ENCODE measurements at regions not wholly inside any gene's neighbourhood (a gene's known extent, or its start where the extent isn't known, plus 50 kb on each side); places are given as distances from the start of the nearest gene placed in this dataset.

- H3K4me1 Mint-ChIP-seq (ENCODE audit: low read depth): no peaks in the 10 kb centered on the region
- no peaks in the 10 kb centered on the region for H3K9me3 Mint-ChIP-seq
- peaks cover 6% of the 10 kb centered on the region; the same call in 1 of the 2 replicates for H3K27me3 Mint-ChIP-seq (ENCODE audit: insufficient read depth)
- H3K27ac Mint-ChIP-seq: no peak overlapping the region
- H3K36me3 Mint-ChIP-seq (ENCODE audit: low read depth): no peaks in the 10 kb centered on the region
- DNase-seq: no peak
- no peak overlapping the region for H3K4me3 Mint-ChIP-seq
- TF ChIP-seq CTCF (IDR thresholded peaks at IDR 0.05): no peak
These were observed 202.3 kb downstream of the HERPUD2 start for GRCh38 chr7:35492451-35493175.

- Mint-ChIP-seq H3K27me3 (ENCODE audit: insufficient read depth) (peaks cover 5% of the 10 kb centered on the region; the same call in 1 of the 2 replicates), H3K27ac (no peak overlapping the region)
- TF ChIP-seq CTCF (IDR thresholded peaks at IDR 0.05): no peak
These were observed 203.7 kb downstream of the HERPUD2 start for GRCh38 chr7:35491233-35491632.

DNA sequence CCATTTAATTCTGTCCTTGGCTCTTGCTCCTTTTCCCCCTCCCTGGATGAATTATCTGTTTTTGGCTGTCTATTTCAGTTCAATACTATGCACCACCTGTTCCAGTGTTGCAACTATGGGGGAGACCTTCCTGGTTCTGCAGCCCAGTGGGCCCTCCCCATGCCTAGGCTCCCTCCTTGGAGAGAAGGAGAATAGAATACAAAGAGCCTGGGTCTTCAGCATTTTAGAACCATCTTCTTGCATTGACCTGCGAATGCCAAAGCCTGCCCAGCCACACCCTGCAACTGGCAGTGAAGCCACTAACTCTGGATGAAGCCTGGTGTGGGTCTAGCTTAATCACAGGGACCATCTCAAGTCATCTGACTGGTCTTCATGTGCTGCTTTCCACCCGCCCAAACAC, 207.1 kb downstream of the HERPUD2 start:
- no peak overlapping the region for H3K27ac Mint-ChIP-seq
- H3K9me3 Mint-ChIP-seq: no peaks in the 10 kb centered on the region
- no peak for TF ChIP-seq CTCF (IDR thresholded peaks at IDR 0.05)
- H3K27me3 Mint-ChIP-seq (ENCODE audit: insufficient read depth): peaks cover 7% of the 10 kb centered on the region
- H3K4me3 Mint-ChIP-seq: no peak overlapping the region
- no peak for DNase-seq
- H3K4me1 Mint-ChIP-seq (ENCODE audit: low read depth): no peaks in the 10 kb centered on the region
- H3K36me3 Mint-ChIP-seq (ENCODE audit: low read depth): no peaks in the 10 kb centered on the region

More at GRCh38 chr7:35491233-35491632, 203.7 kb downstream of the HERPUD2 start:
- no peak for DNase-seq
- no peaks in the 10 kb centered on the region for H3K4me1 Mint-ChIP-seq (ENCODE audit: low read depth)
- H3K9me3 Mint-ChIP-seq: no peaks in the 10 kb centered on the region
- H3K36me3 Mint-ChIP-seq (ENCODE audit: low read depth): no peaks in the 10 kb centered on the region
- no peak overlapping the region for H3K4me3 Mint-ChIP-seq

DNA sequence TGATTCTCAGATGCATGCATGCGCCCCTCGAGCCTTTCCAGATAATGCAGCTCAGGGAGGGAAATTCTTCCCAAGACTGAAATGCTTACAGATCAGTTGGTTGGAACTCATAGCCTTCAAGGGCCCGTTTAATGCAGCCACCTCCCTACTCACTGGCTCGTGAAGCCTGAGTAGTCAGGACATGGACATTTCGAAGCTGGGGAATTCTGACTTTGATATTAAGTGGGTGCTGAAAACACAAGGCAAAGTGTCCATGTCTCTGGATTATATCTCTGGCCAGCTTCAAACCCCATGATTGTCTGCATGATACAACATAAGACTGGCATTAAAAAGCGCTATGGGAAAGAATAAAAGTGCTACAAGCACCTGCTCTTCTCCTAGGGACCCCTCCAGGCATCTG, 207.5 kb downstream of the HERPUD2 start:
- H3K27ac Mint-ChIP-seq: no peak overlapping the region
- H3K27me3 Mint-ChIP-seq (ENCODE audit: insufficient read depth): peaks cover 8% of the 10 kb centered on the region
- H3K4me3 Mint-ChIP-seq: no peak overlapping the region
- H3K9me3 Mint-ChIP-seq: no peaks in the 10 kb centered on the region
- no peak for TF ChIP-seq CTCF (IDR thresholded peaks at IDR 0.05)
- no peak for DNase-seq
- H3K36me3 Mint-ChIP-seq (ENCODE audit: low read depth): no peaks in the 10 kb centered on the region
- no peaks in the 10 kb centered on the region for H3K4me1 Mint-ChIP-seq (ENCODE audit: low read depth)

DNA sequence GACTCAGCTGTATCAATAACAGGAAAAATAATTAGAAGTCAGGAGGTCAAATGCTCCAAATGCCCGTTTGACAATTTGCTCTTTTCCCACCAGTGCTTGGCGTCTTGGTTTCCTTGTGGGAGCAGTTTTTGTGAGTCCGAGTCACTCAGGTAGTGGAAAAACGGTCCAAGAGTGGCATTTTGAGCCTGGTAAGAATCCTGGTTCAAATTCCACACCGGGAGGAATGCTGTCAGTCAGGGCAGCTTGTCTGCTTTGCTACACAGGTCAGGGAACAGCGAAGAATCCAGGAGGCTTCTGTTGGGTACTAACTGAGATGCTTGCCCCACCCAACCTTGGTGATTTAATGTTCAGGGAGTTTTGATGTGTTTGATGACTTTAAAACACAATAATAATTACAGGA, 209.5 kb downstream of the HERPUD2 start:
- TF ChIP-seq CTCF (IDR thresholded peaks at IDR 0.05): no peak
- no peak overlapping the region for H3K4me3 Mint-ChIP-seq
- no peaks in the 10 kb centered on the region for H3K9me3 Mint-ChIP-seq
- H3K27ac Mint-ChIP-seq: no peak overlapping the region
- no peaks in the 10 kb centered on the region for H3K36me3 Mint-ChIP-seq (ENCODE audit: low read depth)
- DNase-seq: no peak
- H3K4me1 Mint-ChIP-seq (ENCODE audit: low read depth): no peaks in the 10 kb centered on the region
- H3K27me3 Mint-ChIP-seq (ENCODE audit: insufficient read depth): peaks cover 10% of the 10 kb centered on the region

Data from HFFc6 (cell line).